HG03175 (cell line): ENCODE measurements at regions not wholly inside any gene's neighbourhood (a gene's known extent, or its start where the extent isn't known, plus 50 kb on each side); places are given as distances from the start of the nearest gene placed in this dataset.
"Not testable (repeated sequence)": the region's sequence is repeated elsewhere in the genome, so short reads cannot be mapped to it uniquely, and the experiment has no call there.

Experiments
- ATAC-seq: cut with Tn5 transposase; IDR thresholded peaks from one replicate; pipeline ENCODE4 v1.9.1; 2021; ENCODE audit warnings: mild to moderate bottlenecking, moderate library complexity; ENCODE audit not compliant: unreplicated experiment

- not testable (repeated sequence) for ATAC-seq
Observed at GRCh38 chr15:83335542-83335941, 51.1 kb upstream of the BNC1 start.

DNA sequence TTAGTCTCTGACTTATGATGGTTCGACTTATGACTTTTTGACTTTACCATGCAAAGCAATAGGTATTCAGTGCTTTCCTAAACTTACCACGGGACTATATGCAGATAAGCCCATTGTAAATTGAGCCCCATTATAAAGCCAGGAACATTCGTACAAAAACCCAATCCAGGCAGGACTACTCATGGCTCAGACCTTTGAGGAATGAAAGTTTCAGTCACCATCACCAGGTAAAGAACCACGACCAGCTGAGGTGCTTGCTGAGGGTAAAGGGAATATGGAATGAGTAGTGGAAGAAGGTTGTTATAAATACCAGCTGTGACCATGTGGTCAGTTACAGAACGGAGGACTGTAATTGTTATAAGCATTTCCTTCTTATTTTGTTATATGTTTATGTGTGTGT, 54.9 kb upstream of the BNC1 start:
- no peak for ATAC-seq

DNA sequence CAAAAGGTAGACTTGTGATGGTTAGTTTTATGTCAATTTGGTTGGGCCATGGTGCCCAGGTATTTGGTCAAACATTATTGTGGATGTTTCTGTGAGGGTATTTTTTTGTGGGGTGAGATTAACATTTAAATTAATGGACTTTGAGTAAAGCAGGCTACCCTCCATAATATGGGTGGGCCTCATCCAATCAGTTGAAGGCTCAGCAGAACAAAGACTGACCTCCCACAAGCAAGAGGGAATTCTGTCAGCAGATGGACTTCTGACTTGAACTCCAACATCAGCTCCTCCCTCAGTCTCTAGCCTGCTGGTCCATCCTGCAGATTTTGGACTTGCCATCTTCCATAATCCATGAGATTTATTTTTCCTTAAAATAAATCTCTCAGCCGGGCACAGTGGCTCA, 55.6 kb upstream of the BNC1 start:
- no peak for ATAC-seq

DNA sequence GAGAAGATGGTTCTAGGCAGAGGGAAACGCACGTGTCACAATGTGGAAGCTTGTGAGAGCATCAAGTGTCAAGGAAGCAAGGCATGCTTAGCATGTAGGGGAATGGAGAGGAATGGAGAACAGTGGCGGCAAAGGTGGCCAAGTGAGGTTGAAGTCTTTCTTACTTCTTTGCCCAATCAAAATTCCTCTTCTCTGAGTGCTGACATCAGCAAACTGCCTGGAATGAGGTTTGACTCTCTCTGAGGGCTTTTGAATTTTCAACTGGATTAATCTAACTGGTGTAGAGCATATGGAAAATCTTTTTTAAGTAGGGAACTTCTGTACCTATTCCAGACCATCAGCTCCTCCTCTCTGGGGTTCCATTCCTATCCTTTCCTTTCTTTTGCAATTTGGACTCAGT, 61.9 kb upstream of the BNC1 start:
- ATAC-seq: no peak

DNA sequence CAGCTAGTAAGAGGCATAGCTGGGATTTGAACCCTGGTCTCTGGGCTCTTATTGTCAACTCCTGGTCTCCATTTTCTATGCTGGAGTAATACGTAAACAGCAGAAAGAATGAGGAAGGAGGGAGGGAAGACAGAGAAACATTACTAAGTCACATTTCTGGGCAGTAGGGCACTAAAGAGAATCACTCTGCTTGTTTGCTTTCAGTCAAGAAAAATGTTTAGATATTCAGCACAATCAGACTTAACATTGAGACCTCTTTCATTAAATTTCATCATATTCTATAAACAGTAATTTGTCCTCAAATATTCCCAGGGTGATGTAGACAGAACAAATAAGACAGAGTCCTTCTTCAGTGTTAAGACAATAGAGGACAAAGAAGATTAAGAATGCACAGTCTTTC, 67.7 kb upstream of the BNC1 start:
- ATAC-seq: no peak

- no peak for ATAC-seq
Observed at GRCh38 chr15:83356501-83357399, 72.3 kb upstream of the BNC1 start.

DNA sequence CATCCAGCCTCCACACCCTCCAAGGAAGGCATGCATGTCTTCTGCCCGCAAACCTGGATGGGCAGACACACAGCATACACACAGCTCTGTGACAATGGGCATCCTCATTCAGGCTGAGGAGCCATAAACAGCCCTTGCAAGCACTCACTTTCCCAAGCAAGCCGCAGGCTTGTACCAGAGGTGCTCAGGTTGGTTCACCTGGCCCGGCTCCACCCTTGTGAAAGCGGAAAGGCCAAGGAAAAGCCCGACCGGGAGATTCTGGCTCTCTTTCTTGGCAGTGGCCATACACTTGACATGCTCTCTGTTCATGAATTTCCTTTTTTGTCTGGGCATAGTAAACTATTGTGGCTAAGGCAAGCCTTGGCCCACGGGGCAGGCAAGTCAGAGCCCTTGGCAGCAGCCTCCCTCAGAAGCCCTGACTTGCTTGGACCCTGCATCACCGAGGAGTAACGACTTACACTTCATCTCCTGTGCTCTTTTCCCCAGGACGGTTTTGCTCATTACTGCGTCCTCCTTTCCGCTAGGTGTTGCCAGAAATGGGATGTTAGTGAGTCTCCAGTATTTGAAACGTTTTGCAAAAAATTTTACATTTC, 74.6 kb upstream of the BNC1 start:
- ATAC-seq: no peak

DNA sequence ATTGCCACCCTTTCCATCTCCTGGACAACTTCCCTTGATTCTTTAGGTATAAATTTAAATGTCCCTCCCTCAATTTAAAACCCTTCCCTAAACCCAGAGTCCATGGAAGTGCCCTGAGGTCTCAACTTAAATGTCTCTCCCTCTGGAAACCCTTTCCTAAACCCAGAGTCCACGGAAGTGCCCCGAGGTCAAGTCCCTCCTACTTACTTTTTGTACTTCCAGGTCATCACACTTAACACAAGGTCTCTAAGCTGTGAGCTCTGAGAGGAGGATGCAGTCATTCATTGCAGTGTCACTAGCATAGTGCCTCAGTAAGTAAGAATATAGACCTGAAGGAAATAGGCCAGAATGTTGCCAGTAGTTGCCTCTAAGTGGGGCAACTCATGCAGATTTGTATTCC, 78.2 kb upstream of the BNC1 start:
- no peak for ATAC-seq

DNA sequence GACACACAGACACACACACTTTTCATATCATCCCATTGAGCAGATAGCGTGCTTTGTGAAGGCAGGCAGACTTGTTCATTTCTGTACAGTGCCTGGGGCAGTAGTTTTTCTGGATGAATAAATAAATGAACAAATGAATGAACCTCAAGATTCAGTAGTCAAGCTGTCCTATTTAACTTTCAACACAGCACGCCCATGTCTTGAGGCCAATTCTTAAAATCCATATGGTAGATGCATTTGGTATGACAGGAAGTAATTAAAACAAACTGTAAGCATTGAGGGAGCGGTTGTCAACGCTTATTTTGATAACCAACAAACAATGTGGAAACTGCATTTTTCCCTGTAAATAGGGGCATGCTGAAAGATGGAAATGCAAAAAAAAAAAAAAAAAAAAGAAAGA, 80.0 kb upstream of the BNC1 start:
- no peak for ATAC-seq

- no peak for ATAC-seq
Observed at GRCh38 chr15:83365370-83365938, 81.0 kb upstream of the BNC1 start.

DNA sequence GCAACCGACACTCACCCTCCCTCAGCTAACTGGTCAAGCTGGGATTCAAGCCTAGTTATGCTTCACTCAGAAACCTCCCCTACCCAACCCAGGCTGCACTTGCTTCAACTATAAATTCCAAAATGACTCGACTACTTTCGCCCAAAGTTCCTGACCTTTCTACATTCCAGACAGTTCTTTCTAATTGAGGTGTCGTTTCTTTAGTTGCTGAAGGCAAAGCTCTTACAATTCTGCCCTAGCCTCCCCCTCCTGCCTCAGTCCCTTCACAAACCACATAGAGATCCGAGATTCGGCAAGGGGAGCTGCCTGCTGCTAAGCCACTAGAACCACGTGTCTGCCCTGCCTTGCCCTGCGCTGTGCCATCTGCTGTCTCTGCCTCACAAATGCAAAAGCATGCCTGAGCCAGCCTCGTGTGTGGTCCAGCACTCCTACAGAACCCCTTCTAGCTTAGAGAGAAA, 74.7 kb upstream of the SH3GL3 start:
- ATAC-seq: no peak

- no peak for ATAC-seq
Observed at GRCh38 chr15:83378921-83379578, 68.1 kb upstream of the SH3GL3 start.

DNA sequence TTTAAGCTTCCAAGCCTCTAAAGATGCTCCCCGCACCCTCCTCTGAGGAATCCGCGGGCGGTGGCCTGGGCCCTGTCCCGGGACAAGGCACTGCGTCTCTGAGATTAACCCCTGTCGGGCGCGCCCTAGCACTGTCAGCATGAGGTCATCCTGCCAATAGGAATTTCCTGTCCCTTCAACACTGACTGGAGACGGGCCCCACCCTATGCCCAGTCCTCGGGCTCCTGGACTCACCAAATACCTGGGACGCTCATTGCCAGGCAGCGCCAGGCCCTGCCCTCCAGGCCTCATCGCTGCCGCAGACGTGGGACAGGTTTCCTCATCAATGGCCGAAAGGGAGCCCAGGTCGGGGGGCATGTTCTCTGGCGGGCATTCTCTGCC, 67.6 kb upstream of the SH3GL3 start:
- no peak for ATAC-seq

DNA sequence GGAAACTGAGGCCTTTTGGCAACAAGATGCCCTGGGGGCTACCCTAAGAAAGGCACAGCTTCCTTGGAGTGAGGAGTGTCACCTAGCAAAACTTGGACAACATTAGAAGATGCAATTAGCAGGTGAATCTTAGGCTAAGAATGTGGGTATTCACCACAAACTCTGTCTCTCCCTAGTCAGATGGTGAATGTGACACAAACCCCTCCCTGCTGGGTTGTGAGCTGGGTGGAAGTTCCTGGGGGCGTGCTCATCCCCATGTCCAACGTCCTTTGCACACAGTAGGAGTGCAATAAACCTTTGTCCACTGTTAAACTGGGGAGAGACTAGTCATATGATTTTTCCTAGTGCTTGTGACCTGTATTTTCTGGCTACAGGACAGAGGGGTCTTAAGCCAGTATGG, 67.1 kb upstream of the SH3GL3 start:
- no peak for ATAC-seq

DNA sequence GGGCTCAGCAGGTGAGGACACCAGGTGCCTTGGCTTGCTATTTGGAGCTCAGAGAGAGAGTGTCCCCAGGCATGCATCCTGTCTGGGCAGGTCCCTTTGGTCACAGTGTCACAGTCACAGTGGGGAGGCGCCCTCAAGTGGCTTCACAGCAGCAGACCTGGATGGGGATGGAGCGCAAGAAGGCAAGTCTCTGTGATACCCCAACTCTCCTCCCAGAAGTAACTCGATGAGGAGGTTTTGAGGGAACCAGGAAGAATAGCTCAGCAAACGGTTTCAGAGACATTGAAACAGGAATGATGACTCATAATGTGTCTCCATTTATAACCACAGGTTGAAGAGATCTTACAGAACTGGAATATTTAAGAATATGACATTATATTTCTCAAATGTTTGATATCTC, 66.5 kb upstream of the SH3GL3 start:
- ATAC-seq: peak; percentile 75

- not testable (repeated sequence) for ATAC-seq
Observed at GRCh38 chr15:83383608-83384139, 63.5 kb upstream of the SH3GL3 start.

GRCh38 chr15:83396101-83396500, 51.0 kb upstream of the SH3GL3 start:
- ATAC-seq: no peak
